DND-41 (cell line): ENCODE measurements at regions not wholly inside any gene's neighbourhood (a gene's known extent, or its start where the extent isn't known, plus 50 kb on each side); places are given as distances from the start of the nearest gene placed in this dataset.

Experiments
- ATAC-seq: fragments of 200-7000 bp; cut with Tn5 transposase; 3 replicates; pipeline ENCODE4 v1.9.1; 2021; ENCODE audit warnings: low read depth; ENCODE audit not compliant: insufficient read depth
- DNase-seq: peaks from one replicate; pipeline ENCODE4 v3.0.0-alpha.2; 2020
- H2AFZ ChIP-seq: 2 replicates; pipeline ENCODE4 v1.6.0; 2012; ENCODE audit warnings: low read depth, low read length
- H3K27ac ChIP-seq: 2 replicates; pipeline ENCODE4 v1.5.1; 2012; ENCODE audit warnings: low read length, inconsistent platforms
- H3K27me3 ChIP-seq: fragments of 200-600 bp; sonication (generic); 2 replicates; pipeline ENCODE4 v1.6.0; 2012; ENCODE audit warnings: low read length, mild to moderate bottlenecking, inconsistent platforms; ENCODE audit not compliant: insufficient read depth, poor library complexity
- H3K36me3 ChIP-seq: 2 replicates; pipeline ENCODE4 v1.5.1; 2012; ENCODE audit warnings: low read length, inconsistent platforms; ENCODE audit not compliant: insufficient read depth
- H3K4me1 ChIP-seq: 2 replicates; pipeline ENCODE4 v1.5.1; 2012; ENCODE audit warnings: mild to moderate bottlenecking, low read length; ENCODE audit not compliant: insufficient read depth
- H3K4me2 ChIP-seq: 2 replicates; pipeline ENCODE4 v1.6.0; 2012; ENCODE audit warnings: mild to moderate bottlenecking, moderate library complexity, low read length, inconsistent platforms; ENCODE audit not compliant: insufficient read depth
- H3K4me3 ChIP-seq, 2 experiments: fragments of 200-600 bp in 1 of 2; shearing (Covaris generic) in 1 of 2; 2 replicates each; pipeline ENCODE4 v1.5.1; 2012 to 2016; ENCODE audit warnings: inconsistent platforms in 2 of 2, low read length in 2 of 2, mild to moderate bottlenecking in 2 of 2, low read depth in 1 of 2, moderate library complexity in 1 of 2
- H3K79me2 ChIP-seq: 2 replicates; pipeline ENCODE4 v1.6.0; 2012; ENCODE audit warnings: low read length, inconsistent platforms; ENCODE audit not compliant: insufficient read depth
- H3K9ac ChIP-seq: 2 replicates; pipeline ENCODE4 v1.6.0; 2012; ENCODE audit warnings: low read depth, mild to moderate bottlenecking, inconsistent platforms, low read length, moderate library complexity
- H3K9me3 ChIP-seq: 2 replicates; pipeline ENCODE4 v1.5.1; 2012; ENCODE audit warnings: low read length, moderate library complexity, mild to moderate bottlenecking, inconsistent platforms; ENCODE audit not compliant: insufficient read depth, severe bottlenecking
- H4K20me1 ChIP-seq: 2 replicates; pipeline ENCODE4 v1.6.0; 2012; ENCODE audit warnings: low read length; ENCODE audit not compliant: insufficient read depth
- CTCF ChIP-seq: IDR thresholded peaks from 2 replicates; pipeline ENCODE4 v1.5.1; 2012; ENCODE audit warnings: borderline replicate concordance, low read length, moderate library complexity, mild to moderate bottlenecking; ENCODE audit not compliant: poor library complexity, severe bottlenecking; ENCODE audit errors: extremely low read depth
- EZH2 ChIP-seq: IDR thresholded peaks from 3 replicates; pipeline ENCODE4 v1.6.1; 2012; ENCODE audit warnings: borderline replicate concordance, low read depth, mild to moderate bottlenecking, moderate library complexity, low read length, inconsistent platforms; ENCODE audit not compliant: severe bottlenecking

GRCh38 chr12:89253488-89253887 lies 98.8 kb downstream of the DUSP6 start:
- H3K27me3 ChIP-seq, result no peaks in the 10 kb centered on the region
- DNase-seq (no peak), ATAC-seq (no peak)
- H3K4me2 ChIP-seq, result no peak overlapping the region
- H3K9ac ChIP-seq, result no peak overlapping the region
- peaks cover 49% of the 10 kb centered on the region for H3K4me1 ChIP-seq
- H4K20me1 ChIP-seq, result no peaks in the 10 kb centered on the region
- TF ChIP-seq CTCF (no peak), EZH2 (no peak)
- peak overlapping the region; percentile 83; the same call in 1 of the 2 replicates for H3K27ac ChIP-seq
- H3K79me2 ChIP-seq, result no peaks in the 10 kb centered on the region
- H3K9me3 ChIP-seq, result peaks cover 6% of the 10 kb centered on the region
- H3K4me3 ChIP-seq, result no peak overlapping the region
- no peak overlapping the region for H2AFZ ChIP-seq
- H3K36me3 ChIP-seq, result no peaks in the 10 kb centered on the region

GRCh38 chr12:89252284-89252683 lies 100.0 kb downstream of the DUSP6 start:
- Histone ChIP-seq H3K4me1 (peaks cover 54% of the 10 kb centered on the region), H2AFZ (peak overlapping the region; percentile 48; the same call in 1 of the 2 replicates), H3K79me2 (no peaks in the 10 kb centered on the region), H3K4me2 (peak overlapping the region; percentile 46), H3K27me3 (no peaks in the 10 kb centered on the region), H3K36me3 (no peaks in the 10 kb centered on the region), H3K4me3 (peak overlapping the region in 1 of 2 experiments; percentile 35; a peak in 1 of 4 replicates), H3K27ac (peak overlapping the region; percentile 83), H4K20me1 (no peaks in the 10 kb centered on the region), H3K9me3 (no peaks in the 10 kb centered on the region), H3K9ac (peak overlapping the region; percentile 46)
- TF ChIP-seq CTCF (no peak), EZH2 (no peak)
- ATAC-seq, result peak; percentile 51
- peak; percentile 57 for DNase-seq

- peak overlapping the region; percentile 46 for H3K4me2 ChIP-seq
- H3K9ac ChIP-seq, result peak overlapping the region; percentile 46
- H3K79me2 ChIP-seq, result no peaks in the 10 kb centered on the region
- no peaks in the 10 kb centered on the region for H3K9me3 ChIP-seq
- ATAC-seq (peak; percentile 90), DNase-seq (peak; percentile 41)
- H4K20me1 ChIP-seq, result no peaks in the 10 kb centered on the region
- H3K36me3 ChIP-seq, result no peaks in the 10 kb centered on the region
- peak overlapping the region in 1 of 2 experiments; percentile 35; a peak in 2 of 4 replicates for H3K4me3 ChIP-seq
- peak overlapping the region; percentile 48 for H2AFZ ChIP-seq
- H3K27ac ChIP-seq, result peak overlapping the region; percentile 83
- H3K27me3 ChIP-seq, result no peaks in the 10 kb centered on the region
- TF ChIP-seq CTCF (no peak), EZH2 (no peak)
- H3K4me1 ChIP-seq, result peaks cover 57% of the 10 kb centered on the region
Measured at GRCh38 chr12:89251342-89252271, 100.7 kb downstream of the DUSP6 start.
